GM12865 (cell line): ENCODE measurements at regions not wholly inside any gene's neighbourhood (a gene's known extent, or its start where the extent isn't known, plus 50 kb on each side); places are given as distances from the start of the nearest gene placed in this dataset.

Experiments used
- DNase-seq: peaks from one replicate; pipeline ENCODE4 v3.0.0; 2010; ENCODE audit warnings: low read depth
- H3K4me3 ChIP-seq: 2 replicates; pipeline ENCODE4 v1.5.1; 2011; ENCODE audit warnings: mild to moderate bottlenecking, low read depth, low read length, control low read depth
- TF ChIP-seq, protein P1 (sequence below): IDR thresholded peaks from 2 replicates; pipeline ENCODE4 v1.5.1; 2011; ENCODE audit warnings: low read length, control low read depth, low read depth, inconsistent platforms; ENCODE audit not compliant: insufficient read depth; ENCODE audit errors: missing control alignments

DNA sequence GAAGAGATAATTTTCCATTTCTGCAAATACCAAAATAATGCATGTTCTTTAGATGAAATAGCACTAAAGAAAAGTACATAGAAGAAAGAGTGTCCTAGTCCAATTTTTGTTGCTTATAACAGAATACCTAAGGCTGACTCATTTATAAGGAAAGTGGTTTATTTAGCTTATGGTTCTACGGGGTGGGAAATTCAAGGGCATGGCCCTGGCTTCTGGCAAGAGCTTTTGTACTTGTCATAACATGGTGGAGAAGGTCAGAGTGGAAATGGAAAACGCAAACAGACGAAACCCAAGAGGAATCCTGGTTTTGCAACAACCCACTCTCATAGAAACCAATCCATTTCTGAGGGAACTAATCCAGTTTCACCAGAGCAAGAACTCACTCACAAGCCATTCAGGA, 283.7 kb downstream of the CSNK1G3 start:
- H3K4me3 ChIP-seq: no peak overlapping the region
- TF ChIP-seq, protein P1, sequence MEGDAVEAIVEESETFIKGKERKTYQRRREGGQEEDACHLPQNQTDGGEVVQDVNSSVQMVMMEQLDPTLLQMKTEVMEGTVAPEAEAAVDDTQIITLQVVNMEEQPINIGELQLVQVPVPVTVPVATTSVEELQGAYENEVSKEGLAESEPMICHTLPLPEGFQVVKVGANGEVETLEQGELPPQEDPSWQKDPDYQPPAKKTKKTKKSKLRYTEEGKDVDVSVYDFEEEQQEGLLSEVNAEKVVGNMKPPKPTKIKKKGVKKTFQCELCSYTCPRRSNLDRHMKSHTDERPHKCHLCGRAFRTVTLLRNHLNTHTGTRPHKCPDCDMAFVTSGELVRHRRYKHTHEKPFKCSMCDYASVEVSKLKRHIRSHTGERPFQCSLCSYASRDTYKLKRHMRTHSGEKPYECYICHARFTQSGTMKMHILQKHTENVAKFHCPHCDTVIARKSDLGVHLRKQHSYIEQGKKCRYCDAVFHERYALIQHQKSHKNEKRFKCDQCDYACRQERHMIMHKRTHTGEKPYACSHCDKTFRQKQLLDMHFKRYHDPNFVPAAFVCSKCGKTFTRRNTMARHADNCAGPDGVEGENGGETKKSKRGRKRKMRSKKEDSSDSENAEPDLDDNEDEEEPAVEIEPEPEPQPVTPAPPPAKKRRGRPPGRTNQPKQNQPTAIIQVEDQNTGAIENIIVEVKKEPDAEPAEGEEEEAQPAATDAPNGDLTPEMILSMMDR: no peak
- no peak for DNase-seq

DNA sequence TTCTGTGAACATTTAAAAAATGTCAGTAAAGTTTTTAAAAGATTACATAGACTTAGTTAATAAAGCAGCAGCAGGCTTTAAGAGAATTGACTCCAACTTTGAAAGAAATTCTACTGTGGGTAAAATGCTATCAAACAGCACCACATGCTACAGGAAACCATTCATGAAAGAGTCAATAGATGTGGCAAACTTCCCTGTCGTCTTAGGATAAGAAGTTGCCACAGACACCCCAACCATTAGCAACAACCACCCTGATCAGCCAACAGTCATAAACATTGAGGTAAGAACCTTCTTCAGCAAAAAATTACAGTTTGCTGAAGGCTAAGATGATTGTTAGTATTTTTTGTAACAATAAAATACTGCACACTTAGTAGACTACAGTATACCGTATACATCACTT, 278.2 kb downstream of the CSNK1G3 start:
- TF ChIP-seq, protein P1: no peak
- H3K4me3 ChIP-seq: no peak overlapping the region
- DNase-seq: no peak

DNA sequence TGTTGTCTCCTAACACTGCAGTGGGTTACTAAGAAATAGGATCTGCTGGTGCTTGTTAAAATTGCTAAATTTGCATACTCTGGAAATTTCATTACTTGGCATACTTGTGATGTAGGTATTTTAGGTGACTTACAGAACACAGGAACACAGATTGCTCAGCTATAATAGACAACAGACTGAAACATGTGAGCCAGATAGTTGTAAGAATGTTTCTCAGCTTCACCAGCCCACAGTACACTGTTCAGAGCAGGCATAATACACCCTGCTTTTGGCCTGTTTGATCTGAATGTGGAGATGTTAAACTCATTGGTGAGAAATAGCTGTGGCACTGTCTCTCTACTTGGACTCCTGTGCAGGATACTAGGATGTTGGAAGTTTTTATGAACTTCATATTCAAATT, 275.7 kb downstream of the CSNK1G3 start:
- no peak for DNase-seq
- TF ChIP-seq, protein P1: no peak
- no peak overlapping the region for H3K4me3 ChIP-seq

DNA sequence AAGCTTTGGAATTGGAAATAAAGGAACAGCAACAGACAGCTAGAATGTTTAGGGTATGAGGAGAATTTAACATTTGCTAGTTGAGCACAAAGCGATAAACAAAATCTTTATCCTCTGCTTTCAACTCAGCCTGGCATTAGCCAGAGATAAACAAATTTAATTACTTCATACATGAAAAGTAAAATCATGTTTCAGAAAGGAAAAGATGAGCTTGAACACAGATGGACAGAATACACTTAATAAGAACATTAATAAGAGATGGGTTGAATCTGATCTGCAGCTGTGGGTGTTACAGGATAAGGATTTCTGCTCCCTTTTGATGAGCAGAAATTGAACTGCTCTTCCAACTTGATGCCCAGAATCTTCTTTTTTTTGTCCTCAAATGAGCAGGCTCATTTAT, 275.2 kb downstream of the CSNK1G3 start:
- TF ChIP-seq, protein P1: no peak
- no peak overlapping the region for H3K4me3 ChIP-seq
- no peak for DNase-seq

DNA sequence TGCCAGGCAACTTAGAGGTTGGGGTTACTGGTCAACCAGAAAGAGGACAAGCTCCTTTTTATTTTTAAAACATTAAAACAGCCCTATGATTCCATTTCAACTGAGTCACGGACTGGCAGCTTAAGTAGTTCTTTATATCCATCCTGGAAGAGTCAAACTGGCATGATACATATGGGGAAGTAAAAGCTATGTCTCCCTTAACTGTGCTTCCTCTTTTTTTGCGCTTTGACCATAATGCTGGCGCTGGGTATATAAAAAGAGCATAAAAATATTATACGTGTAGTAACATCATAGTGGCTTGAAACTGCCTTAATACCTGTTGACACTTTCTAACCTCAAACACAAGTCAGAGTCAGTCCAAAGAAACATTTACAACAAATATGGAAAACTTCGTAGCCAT, 274.4 kb downstream of the CSNK1G3 start:
- TF ChIP-seq, protein P1: no peak
- DNase-seq: no peak
- H3K4me3 ChIP-seq: no peak overlapping the region

DNA sequence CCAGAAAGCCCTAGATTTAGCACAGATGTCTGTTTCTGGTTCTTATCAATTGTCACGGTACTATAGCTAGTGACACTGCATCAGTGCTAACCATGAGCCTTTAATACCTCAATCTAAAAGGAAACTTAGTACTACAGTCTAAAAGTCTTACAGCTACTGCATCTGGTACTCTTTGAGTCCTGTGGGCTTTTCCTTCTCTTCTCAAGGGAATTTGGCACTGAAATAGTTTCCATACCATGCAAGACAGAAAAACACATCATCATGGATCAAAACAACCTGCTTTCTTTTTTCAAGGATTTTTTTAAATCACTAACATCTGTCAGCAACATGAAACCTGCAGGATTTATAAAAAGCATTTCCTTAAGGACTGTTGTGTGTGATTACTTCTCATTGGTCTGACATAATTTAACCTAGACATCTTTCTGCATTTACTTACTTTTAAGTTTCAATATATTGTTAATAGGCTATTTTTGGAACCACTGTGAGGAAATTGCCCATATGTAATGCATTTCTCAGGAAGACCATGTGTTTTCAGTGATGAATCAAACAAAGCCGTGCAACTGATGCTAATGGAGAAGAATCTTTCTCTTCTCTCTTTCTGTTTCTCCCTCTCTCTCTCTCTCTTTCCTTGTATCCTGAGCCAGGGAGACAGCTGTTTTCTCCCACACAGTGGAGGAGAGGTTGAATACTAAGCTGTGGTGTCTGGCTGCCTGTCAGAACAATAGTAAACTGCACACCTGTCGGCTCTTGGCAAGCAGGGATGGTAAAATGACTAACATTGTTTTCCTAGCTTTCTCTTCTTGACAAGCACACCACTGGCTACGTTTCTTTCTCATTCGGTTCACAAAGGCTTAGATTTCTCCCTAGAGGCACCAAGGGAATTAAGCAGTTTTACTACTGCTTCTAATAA, 273.4 kb downstream of the CSNK1G3 start:
- no peak for DNase-seq
- TF ChIP-seq, protein P1: no peak
- no peak overlapping the region for H3K4me3 ChIP-seq

DNA sequence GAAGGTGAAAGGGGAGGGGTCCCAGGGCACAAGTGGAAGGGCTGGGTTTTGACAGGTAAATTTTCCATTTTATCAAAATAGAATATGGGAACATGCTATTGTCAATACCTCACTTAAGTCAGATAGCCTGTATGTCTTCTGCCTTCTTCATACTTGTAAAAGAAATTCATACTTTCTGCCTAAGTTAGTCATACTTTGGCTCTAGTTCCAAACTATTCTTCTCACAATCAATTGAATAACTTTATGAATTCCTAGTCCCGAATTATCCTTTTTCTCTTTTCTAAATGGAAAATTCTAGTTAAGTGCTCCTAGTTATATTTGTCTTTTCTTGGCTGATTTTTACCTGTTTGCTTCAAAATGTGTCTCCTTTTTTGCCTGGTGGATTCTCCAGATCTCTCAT, 271.4 kb downstream of the CSNK1G3 start:
- TF ChIP-seq, protein P1: no peak
- no peak for DNase-seq
- H3K4me3 ChIP-seq: no peak overlapping the region
